AML-193 (cell line): ENCODE measurements at regions not wholly inside any gene's neighbourhood (a gene's known extent, or its start where the extent isn't known, plus 50 kb on each side); places are given as distances from the start of the nearest gene placed in this dataset.

ENCODE experiments used
- DNase-seq, 2 experiments: peaks; one replicate each; lab custom pipeline; 2025; lab: John Stamatoyannopoulos, UW

GRCh38 chr7:156223935-156224832 is 411.9 kb upstream of the SHH start:
- no peak for DNase-seq

- DNase-seq: no peak
Observed at GRCh38 chr7:156222611-156223010, 410.3 kb upstream of the SHH start.

DNA sequence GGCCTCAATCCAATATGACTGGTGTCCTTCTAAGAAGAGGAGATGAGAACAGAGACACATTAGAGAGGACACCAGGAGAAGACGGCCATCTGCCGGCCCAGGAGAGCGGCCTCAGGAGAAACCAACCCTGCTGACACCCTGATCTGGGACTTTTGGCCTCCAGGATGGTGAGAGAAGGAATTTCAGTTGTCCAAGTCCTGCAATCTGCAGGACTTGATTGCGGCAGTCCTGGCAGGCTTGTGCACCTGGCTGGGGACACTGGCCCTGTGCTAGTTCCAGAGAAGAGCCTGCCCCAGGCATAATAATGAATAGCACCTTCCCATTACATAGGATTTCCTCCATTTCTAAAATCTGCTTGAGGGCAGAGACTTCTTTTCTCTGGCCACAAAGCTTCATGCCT is 409.9 kb upstream of the SHH start:
- no peak for DNase-seq

DNA sequence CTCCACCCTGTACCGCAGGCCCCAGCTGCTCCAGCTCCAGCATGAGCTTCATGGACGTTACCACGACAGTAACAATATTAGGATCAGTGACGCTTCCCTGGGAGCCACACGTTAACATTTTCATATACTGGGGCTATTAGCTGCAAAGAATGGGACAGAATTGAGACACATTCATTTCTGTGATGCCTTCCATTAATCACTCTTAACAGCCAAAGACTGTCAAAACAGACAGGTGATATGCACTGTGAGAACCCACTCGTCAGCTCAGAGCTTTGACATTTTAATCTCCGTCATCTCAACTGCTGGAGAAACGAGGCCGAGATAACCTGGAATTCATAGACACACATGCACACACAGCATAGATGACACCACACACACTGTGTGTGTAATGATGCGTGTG is 408.4 kb upstream of the SHH start:
- no peak for DNase-seq

DNA sequence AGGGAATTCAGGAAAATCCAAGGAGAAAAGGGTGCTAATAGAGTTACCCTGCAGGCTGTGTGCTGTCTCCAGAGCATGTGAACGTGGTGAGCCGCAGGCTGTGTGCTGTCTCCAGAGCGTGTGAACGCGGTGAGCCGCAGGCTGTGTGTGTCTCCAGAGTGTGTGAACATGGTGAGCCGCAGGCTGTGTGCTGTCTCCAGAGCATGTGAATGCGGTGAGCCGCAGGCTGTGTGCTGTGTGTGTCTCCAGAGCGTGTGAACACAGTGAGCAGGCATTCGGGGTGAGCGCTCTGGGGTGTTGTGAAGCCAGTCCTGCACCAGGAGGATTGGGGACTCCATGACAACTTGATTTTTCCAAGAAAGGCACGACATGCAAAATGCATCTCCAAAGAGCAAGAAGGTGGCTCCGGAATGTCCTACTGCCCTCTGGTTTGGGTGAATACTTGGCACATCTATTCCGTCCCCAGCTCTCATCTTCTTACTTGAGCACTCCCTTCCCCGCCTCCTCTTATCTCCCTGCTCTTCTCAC is 407.9 kb upstream of the SHH start:
- no peak for DNase-seq

DNA sequence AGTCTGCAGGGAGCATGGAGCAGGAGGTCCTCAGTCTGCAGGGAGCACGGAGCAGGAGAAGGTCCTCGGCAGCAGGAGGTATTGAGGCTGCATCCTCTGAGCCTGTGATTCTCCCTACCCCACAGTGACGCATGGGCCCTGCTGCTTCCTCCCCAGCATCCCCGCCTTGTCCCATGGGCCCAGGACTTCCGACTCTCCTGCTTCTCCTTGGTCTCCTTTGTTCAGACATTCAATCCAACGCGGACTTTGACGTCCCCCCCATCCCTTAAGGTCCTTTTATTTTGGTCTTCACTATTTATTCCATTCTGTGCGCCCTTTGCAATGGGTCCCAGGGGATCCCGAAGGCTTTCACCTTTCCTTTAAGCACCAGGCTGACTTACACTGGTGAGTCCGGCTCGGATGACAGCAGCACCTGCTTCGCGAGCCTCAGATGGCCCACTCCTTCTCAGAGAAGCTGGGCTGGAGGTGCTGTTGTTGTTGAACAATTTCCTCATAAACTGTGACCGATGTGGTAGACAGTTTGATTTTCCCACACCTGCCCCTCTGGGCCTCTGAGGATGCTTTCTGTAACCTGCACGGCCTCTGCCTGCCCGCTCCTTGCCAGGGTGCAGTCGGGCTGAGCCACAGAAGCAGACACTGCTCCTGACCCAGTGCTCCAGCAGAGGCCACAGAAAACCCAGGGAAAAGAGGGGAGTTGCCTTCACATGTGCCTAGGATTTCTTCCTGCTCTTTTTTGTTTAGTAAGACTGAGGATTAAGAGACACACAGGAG is 407.2 kb upstream of the SHH start:
- DNase-seq: no peak

DNA sequence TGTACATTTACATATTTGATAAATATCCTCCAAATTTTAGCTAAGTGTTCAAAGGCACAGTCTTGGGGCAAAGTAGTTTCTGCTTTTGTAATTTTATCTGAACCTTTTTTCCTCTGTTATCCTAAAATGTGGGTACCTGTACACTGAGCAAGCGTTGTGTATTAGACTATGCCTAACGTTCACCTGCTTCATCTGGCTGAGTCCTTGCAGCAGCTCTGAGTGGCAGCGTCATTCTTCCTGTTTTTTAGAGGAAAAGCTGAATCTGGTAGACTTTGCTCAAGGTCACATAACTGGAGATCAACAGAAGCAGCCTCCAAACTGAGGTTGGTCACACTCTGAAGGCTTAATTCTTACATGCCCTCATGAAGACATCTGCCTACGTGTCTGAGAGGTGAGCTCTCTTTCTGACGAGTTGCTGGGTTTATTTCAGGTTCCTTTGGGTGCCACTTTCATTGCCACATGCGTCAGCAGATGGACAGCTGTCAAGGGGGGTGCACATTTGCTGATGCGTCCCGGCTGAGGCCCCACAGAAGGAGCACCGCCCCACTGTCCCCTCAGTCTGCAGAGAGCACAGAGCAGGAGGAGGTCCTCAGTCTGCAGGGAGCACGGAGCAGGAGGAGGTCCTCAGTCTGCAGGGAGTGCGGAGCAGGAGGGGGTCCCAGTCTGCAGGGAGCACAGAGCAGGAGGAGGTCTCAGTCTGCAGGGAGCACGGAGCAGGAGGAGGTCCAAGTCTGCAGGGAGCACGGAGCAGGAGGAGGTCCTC is 406.5 kb upstream of the SHH start:
- no peak for DNase-seq

GRCh38 chr7:156217803-156218202 is 405.5 kb upstream of the SHH start:
- no peak for DNase-seq

DNA sequence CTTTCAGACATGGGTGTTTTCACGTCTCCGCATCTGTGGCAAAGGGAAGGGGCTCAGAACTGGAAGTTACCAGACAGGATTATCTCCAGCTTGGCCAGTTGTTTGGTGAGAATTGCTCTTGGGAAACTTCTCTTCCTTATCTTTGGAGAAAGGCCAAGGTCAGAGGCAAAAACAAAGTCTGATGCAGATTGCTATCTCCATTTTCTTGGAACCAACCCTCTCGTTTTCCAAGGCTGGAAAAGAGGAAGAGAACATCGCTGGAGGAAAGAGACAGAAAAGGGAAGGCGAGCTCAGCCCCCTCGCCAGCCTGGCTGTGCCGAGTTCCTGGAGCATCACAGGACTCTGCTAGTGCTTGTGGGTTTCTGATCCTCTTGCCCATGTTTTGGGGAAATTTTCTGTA is 396.8 kb upstream of the SHH start:
- no peak for DNase-seq

DNA sequence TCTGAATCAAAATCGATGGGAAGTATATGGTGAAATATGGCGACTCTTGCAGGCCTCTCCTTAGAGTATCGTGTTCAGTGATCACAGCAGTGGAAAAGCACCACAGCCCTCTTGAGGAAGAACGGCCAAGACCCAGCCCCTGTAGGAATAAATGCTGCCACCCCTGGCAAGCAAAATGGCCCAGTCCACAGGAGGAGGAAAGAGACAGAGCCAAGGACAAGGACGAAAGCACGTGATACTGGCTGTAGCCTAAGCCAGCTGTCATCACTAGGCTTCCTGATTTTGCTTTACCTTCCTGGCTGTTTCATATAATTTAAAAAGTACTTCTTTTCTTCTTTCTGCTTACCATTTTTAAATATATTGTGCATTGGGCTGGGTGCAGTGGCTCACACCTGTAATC is 395.0 kb upstream of the SHH start:
- DNase-seq: no peak

- DNase-seq: no peak
Observed at GRCh38 chr7:156206174-156206573, 393.9 kb upstream of the SHH start.

DNA sequence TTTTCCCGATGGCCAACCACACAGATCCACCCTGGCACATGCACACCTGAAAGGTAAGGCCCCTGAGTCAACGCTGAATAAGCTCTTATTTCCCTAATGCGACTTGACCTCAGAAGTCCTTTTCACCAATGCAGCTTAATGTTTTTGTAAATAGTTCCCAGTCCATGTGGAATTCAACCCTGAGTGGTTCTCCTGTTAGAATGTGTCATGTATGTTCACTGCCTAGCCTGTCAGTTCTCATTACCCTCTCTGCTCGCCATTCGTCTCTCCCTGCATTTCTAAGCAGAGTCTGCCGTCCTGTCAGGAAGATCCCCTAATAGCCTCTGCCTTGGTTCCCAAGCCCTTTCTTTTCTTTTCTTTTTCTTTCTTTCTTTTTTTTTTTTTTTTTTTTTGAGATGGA is 392.6 kb upstream of the SHH start:
- DNase-seq: no peak

DNA sequence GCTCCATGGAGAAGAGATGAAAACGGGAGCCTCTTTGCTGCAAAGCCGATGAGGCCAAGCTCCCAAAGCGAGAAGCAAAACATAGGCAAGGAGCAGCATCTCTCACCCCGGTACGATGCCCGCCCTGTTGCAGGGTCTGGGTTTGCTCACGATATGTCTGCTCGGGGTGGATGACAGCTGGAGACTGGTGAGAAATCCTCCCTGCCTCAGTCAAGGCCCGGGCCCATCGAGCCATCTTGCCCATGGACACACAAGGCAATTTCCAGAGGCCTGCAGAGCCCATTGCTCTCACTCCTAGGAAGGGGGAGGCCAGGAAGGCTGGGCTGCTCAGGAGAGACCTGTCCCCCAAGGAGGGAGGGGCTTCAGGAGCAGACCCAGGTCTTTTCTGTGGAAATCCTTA is 391.7 kb upstream of the SHH start:
- no peak for DNase-seq

DNA sequence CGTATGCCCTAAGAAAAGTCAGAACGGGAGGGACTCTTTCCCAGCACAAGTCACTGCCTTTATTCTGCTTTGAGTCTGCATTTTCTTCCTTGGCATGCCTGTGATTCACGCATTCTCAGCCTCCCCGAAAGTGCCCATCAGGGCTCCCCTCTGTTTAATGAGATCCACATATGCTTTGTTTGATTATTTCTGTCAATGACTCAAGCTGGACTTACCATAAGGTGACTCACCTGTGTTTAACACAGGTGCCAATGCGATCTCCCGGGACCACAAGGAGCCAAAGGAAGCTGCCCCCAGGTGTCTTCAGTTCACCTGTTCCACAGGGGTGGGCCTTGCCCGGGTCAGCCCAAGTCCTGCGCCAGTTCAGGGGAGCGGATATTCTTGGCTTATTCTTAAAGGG is 386.0 kb upstream of the SHH start:
- no peak for DNase-seq

DNA sequence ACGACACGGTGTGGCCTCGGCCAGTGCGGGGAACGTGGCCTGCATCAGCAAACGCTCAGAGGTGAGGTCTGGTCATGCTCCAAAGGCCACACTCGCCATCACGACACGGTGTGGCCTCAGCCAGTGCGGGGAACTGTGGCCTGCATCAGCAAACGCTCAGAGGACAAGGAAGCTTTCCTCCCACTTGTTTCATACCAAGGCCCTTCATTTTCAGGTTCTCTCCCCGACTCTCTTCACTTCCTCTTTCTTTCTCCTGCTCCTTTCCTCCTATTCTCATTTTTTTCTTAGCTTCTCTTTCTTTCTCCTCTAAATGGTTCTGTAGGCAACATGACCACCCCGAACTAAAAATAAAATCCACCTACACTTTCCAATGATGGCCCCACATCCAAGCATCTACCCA is 384.4 kb upstream of the SHH start:
- DNase-seq: no peak

DNA sequence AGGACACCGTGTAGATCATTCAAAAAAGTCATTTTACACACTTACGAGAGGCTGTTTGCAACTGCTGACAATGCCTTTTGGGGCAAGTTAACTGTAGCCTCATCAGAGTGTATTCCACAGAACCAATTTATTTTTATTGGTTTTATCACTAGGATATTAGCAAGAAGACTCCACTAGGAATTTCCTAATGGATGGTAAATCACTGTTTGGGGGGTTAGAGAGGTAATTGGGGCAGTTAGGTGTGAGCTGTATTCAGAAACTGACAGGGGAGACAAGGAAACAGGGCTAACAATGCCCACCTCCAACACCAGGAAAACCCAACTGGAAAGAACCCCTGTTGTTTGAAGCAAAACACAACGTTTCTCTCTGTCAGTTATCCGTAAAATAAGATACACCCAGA is 383.0 kb upstream of the SHH start:
- no peak for DNase-seq

- DNase-seq: no peak
Observed at GRCh38 chr7:156194813-156195212, 382.6 kb upstream of the SHH start.

DNA sequence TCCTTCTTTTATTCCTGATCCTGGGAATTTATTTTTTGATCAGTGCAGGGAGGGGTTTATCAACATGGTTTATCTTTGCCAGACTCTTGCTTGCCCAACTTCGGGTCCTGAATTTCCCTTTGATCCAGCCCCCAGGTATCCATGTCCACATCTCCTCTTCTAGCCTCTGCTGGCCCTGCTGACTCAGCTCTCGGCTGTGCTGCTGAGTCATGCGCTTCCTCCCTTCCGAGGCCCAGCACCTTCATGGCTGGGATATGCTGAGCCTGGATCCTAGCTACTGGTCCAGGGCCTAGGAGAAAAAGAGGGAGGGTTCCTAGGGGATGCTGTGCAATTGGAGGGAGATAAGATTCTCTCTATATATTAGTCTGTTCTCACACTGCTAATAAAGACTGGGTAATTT is 380.7 kb upstream of the SHH start:
- no peak for DNase-seq

- no peak for DNase-seq
Observed at GRCh38 chr7:156191090-156191489, 378.8 kb upstream of the SHH start.

DNA sequence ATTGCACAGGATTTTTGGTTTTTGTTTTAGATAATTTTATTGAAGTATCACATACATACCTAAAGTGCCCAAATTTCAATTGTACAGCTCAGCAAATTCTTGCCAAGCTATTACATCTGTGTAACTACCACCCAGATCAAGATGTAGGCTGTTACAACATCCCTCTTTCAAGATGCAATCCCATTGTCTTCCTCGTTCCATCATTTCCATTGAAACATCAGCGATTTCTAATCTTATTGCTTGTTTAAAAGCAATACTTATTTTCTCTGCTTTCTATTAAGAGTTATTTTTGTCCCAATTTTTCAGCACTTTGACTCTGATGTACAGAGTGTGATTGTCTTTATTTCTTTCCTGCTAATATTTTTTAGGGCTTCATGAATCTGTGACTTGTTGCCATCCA is 372.8 kb upstream of the SHH start:
- DNase-seq: no peak

DNA sequence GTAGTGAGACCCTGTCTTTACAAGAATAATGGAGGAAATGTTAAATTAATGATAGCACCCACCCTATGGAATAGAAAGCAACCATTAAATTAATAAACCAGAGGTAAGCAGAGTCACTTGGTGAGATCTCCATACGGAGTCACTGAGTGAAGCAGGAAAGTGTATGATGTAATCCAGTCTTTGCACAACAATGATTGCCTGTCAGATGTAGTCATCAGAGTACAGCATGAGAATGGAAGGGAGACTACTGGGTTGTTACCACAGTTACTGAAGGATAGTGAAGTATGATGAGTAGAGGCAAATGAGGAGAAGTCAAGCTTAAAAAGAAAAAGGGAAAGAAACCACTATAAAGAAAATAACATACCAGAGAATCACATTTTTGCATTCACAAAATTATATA is 371.9 kb upstream of the SHH start:
- DNase-seq: no peak

DNA sequence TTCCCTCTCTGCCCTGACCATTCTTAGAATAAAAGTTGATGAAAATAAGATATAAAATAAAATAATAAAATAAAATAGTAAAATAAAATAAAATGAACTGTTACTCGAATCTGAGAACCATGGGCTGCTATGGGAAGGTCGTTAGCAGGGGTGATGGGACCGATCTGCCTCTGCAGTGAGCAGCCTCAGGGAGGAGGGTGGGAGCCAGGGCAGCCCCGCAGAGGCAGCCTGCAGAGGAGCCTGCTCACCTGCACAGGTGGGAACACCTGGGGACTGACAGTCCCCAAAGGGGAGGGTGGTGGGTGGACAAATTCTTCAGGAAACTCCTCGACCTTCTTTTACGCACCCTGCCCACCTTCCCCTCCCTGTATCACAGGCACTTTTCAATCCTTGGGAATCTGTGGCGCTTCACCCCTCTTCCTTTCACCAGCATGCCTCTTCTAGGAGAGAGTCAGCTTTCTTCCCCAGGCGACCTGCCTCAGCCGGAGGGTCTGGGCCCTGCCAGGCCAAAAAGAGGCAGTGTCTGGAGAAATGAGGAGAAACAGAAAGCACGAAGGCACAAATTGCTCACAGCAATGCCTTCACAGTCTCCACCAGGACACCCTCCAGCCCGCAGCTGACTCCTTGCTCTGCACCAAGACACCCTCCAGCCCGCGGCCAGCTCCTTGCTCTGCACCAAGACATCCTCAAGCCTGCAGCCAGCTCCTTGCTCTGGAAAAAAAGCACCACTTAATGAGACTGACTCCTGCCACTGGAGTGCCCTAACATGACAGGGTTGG is 368.4 kb upstream of the SHH start:
- no peak for DNase-seq
